SK-N-SH treated with all-trans-retinoic acid at 6 μM for 48 hours (cell line): ENCODE measurements at regions not wholly inside any gene's neighbourhood (a gene's known extent, or its start where the extent isn't known, plus 50 kb on each side); places are given as distances from the start of the nearest gene placed in this dataset.

ENCODE experiments used
- ARNTL ChIP-seq: fragments of 450-650 bp; formaldehyde crosslinking; IDR thresholded peaks from 2 replicates; pipeline ENCODE4 v1.5.0; 2020; ENCODE audit warnings: low read depth, mild to moderate bottlenecking, moderate library complexity, borderline replicate concordance
- ESRRG ChIP-seq: fragments of 250-450 bp; sonication (Bioruptor Pico); IDR thresholded peaks from 2 replicates; pipeline ENCODE4 v1.6.1; 2021; ENCODE audit warnings: mild to moderate bottlenecking
- ISL1 ChIP-seq: fragments of 250-450 bp; sonication (Bioruptor Pico); IDR thresholded peaks from 2 replicates; pipeline ENCODE4 v2.1.2; 2022; ENCODE audit warnings: mild to moderate bottlenecking, moderate library complexity
- PATZ1 ChIP-seq: fragments of 250-450 bp; sonication (Bioruptor Pico); IDR thresholded peaks from 2 replicates; pipeline ENCODE4 v1.8.0; 2020; ENCODE audit warnings: mild to moderate bottlenecking, moderate library complexity, borderline replicate concordance
- RARB ChIP-seq: fragments of 250-450 bp; sonication (Bioruptor Pico); IDR thresholded peaks from 2 replicates; pipeline ENCODE4 v1.8.0; 2021; ENCODE audit warnings: mild to moderate bottlenecking, moderate library complexity
- SNAI2 ChIP-seq: fragments of 250-450 bp; sonication (Bioruptor Pico); IDR thresholded peaks from 2 replicates; pipeline ENCODE4 v1.5.0; 2020; ENCODE audit warnings: mild to moderate bottlenecking, moderate library complexity
- TCF4 ChIP-seq: fragments of 250-450 bp; sonication (Bioruptor Pico); IDR thresholded peaks from 2 replicates; pipeline ENCODE4 v1.8.0; 2021; ENCODE audit warnings: mild to moderate bottlenecking, moderate library complexity, borderline replicate concordance
- TOX ChIP-seq: fragments of 250-450 bp; sonication (Bioruptor Pico); IDR thresholded peaks from 2 replicates; pipeline ENCODE4 v1.8.0; 2021; ENCODE audit warnings: mild to moderate bottlenecking, moderate library complexity, borderline replicate concordance
- TSHZ2 ChIP-seq: fragments of 250-450 bp; sonication (Bioruptor Pico); IDR thresholded peaks from 2 replicates; pipeline ENCODE4 v1.5.0; 2020; ENCODE audit warnings: mild to moderate bottlenecking, moderate library complexity

GRCh38 chr9:102054811-102055210 is 316.4 kb upstream of the GRIN3A start:
- no peak for TF ChIP-seq SNAI2 (CRISPR knock-in tag)
- TF ChIP-seq TOX (CRISPR knock-in tag): no peak
- TF ChIP-seq ESRRG (CRISPR knock-in tag): no peak
- no peak for TF ChIP-seq TSHZ2 (CRISPR knock-in tag)
- TF ChIP-seq PATZ1 (CRISPR knock-in tag): no peak
- TF ChIP-seq ISL1: no peak
- no peak for TF ChIP-seq RARB
- TF ChIP-seq ARNTL: no peak
- TF ChIP-seq TCF4 (CRISPR knock-in tag): no peak
